Choroid plexus epithelial cell (primary cell): ENCODE measurements at regions not wholly inside any gene's neighbourhood (a gene's known extent, or its start where the extent isn't known, plus 50 kb on each side); places are given as distances from the start of the nearest gene placed in this dataset.
"Not testable (repeated sequence)": the region's sequence is repeated elsewhere in the genome, so short reads cannot be mapped to it uniquely, and the experiment has no call there.

Source experiments
- DNase-seq: peaks from one replicate; pipeline ENCODE4 v3.0.0-alpha.2; 2010; ENCODE audit warnings: low read depth
- H3K4me3 ChIP-seq: 2 replicates; pipeline ENCODE4 v1.5.1; 2011; ENCODE audit warnings: low read depth, mild to moderate bottlenecking, control low read depth, low read length, moderate library complexity
- TF ChIP-seq, protein P1 (sequence below): conservative IDR thresholded peaks from 2 replicates; pipeline ENCODE4 v1.5.1; 2011; ENCODE audit warnings: low read depth, mild to moderate bottlenecking, control low read depth, inconsistent platforms, low read length, moderate library complexity

DNA sequence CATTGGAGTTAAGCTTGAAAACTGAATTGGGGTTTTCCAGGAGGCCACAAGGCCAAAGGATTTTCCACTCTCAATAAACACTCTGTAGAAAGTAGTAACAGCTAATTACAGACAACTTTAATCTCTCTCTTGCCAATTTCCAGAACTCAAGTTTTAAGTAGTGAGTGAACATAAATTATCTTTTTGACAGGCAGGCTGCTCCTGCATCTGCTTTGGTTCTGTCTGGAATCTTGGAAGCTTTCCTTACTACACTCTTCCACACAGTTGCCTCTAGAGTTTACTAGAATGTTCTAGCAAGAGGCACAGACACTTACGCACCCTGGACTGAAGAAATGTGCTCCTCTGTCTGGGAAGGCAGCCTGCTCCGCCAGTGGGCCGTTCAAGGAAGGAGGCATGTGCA is 90.5 kb upstream of the WAC start:
- no peak overlapping the region for H3K4me3 ChIP-seq
- TF ChIP-seq, protein P1, sequence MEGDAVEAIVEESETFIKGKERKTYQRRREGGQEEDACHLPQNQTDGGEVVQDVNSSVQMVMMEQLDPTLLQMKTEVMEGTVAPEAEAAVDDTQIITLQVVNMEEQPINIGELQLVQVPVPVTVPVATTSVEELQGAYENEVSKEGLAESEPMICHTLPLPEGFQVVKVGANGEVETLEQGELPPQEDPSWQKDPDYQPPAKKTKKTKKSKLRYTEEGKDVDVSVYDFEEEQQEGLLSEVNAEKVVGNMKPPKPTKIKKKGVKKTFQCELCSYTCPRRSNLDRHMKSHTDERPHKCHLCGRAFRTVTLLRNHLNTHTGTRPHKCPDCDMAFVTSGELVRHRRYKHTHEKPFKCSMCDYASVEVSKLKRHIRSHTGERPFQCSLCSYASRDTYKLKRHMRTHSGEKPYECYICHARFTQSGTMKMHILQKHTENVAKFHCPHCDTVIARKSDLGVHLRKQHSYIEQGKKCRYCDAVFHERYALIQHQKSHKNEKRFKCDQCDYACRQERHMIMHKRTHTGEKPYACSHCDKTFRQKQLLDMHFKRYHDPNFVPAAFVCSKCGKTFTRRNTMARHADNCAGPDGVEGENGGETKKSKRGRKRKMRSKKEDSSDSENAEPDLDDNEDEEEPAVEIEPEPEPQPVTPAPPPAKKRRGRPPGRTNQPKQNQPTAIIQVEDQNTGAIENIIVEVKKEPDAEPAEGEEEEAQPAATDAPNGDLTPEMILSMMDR = no peak
- no peak for DNase-seq

DNA sequence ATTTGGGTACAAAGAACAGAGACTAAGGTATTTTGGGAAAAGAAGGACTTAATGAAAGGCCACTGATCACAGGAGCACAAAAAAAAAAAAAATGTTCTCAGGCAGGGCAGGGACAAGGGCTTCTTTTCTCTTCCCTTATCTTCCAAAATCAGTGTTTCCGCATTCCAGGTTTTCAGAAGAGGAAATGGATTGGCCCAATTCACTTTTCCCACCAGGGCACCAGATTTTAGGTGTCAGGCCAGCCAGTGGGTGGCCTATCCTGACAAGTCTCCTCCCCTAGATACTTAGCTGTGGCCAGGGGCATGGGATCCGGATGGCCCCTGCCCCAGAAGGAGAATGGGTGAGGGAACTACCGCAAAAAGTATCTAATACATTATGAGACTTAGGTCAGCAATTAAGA is 88.9 kb upstream of the WAC start:
- no peak overlapping the region for H3K4me3 ChIP-seq
- TF ChIP-seq, protein P1 = no peak
- DNase-seq = no peak

DNA sequence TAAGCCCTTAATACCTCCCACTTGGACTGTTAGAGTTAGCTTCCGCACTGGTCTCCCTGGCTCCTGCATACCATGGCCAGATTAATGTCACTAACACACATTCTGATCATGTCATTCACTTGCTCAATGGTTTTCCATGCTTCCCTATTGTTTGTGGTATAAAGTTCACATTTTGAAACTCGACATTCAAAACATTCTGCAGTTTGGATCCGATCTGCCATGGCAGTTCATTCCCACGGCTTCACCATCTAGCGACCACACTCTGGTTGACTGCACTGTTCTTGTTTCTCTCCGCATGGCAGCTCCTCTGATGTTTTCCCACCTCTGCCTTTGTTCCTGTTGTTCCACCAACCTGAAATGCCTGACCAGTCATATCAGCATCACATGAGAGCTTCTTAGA is 87.4 kb upstream of the WAC start:
- DNase-seq = no peak
- no peak overlapping the region for H3K4me3 ChIP-seq
- TF ChIP-seq, protein P1 = no peak

DNA sequence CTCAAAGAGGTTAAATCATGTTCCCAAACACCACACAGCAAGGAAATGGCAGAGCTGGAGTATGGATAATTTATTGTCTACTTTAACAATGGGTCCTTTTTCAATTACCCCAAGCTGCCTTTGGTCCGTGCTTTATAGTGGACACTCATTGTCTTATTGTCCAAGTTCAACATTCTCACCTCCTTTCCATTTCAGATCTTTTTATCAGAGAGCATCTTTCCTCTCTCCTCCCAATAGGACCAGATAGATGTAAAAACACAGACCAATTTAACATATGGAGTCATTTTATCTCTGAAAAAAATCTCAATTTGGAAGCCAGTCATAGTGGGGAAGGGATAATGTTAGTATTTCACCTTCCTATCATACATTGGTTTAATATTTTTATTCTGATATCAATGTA is 83.5 kb upstream of the WAC start:
- DNase-seq = no peak
- no peak overlapping the region for H3K4me3 ChIP-seq
- TF ChIP-seq, protein P1 = no peak

DNA sequence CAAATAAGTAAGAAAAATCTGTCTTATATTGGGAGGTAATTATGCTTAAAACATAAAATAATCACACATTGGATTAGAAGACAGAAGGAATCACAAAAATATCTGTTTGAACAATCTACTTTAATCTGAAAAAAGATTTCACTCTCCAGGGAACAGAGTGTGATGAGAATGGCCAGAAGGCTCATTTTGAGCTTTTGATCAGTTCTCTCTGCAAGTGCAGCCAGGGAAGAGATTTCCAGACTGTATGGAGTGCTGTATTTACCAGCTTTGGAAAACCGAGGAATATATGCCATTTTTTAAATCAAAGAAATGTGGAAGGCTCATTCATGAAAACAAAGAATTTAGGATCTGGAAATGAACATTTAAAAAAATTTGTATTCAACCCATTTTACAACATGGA is 83.0 kb upstream of the WAC start:
- DNase-seq = no peak
- no peak overlapping the region for H3K4me3 ChIP-seq
- TF ChIP-seq, protein P1 = no peak

DNA sequence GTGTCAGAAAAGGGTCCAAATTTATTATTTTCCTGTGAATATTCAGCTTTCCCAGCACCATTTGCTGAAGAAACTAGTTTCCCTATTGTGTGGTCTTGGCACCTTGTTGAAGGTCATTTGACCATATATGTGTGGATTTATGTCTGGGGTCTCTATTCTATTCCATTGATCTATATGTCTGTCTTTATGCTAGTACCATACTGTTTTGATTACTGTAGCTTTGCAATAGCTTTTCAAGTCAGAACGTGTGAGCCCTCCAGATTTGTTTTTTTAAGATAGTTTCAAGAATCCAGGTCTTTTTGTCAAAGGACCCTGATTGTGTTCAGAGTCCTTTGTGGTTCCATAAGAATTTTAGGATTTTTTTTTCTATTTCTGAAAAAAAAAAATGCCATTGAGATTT is 79.0 kb upstream of the WAC start:
- TF ChIP-seq, protein P1 = no peak
- no peak overlapping the region for H3K4me3 ChIP-seq
- DNase-seq = no peak

DNA sequence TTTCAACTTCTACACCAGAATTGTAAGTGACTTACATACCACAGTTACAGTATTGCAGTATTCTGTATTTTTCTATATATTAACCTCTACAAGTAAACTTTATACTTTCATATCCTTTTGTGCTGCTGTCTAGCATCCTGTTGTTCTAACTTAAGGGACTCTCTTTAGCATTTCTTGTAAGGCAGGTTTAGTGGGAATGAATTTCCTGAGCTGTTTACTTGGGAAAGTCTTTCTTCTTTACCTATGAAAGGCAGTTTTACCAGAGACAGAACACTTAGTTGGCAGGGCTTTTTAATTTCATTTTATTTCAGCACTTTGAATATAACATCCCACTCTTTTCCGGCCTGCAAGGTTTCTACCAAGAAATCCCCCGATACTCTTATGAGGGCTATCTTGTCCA is 75.8 kb upstream of the WAC start:
- TF ChIP-seq, protein P1 = no peak
- no peak overlapping the region for H3K4me3 ChIP-seq
- no peak for DNase-seq

DNA sequence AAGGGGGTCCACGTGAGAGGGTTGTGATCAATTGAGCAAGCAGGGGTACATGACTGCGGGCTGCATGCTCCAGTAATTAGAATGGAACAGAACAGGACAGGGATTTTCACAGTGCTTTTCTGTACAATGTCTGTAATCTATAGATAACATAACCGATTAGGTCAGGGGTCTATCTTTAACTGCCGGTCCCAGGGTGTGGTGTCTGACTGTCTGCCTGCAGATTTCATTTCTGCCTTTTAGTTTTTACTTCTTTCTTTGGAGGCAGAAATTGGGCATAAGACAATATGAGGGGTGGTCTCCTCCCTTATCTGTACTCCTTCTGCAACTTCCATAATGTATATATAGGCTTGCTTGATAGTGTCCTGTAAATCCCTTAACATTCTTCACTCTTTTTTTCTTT is 75.0 kb upstream of the WAC start:
- H3K4me3 ChIP-seq, DNase-seq: not testable (repeated sequence)
